OCI-M1 (cell line): ENCODE measurements at regions not wholly inside any gene's neighbourhood (a gene's known extent, or its start where the extent isn't known, plus 50 kb on each side); places are given as distances from the start of the nearest gene placed in this dataset.

ENCODE experiments used
- DNase-seq: peaks from one replicate; lab custom pipeline; 2025; lab: John Stamatoyannopoulos, UW

DNA sequence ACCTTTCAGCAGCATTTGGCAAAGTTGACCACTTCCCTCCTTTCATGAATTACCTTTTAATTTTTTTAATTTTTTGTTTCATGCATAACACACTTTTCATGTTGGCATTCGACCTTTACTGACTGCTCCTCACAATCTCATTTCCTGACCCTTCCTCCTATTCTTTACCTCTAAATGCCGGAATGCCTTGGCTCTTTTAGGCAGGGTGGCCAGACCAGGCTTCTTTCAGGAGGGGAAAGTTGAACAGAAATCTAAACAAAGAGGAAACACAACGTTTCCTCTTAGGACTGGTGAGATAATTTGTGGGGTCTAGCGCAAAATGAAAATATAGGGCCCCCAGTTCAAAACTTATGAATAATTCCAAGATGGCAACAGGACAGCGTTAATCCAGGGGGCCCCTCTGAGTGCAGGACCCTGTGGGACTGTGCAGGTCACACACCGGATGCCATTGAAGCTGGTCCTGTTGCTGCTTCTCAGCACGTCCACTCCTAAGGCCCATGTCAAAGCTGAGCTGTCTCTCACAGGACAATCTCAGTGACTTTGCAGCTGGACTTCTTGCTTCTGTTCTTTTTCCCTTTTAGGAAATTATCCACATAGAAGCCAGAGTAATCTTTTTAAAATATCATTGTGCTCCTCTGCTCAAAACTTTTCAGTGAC lies 313.8 kb downstream of the HDGFL1 start:
- no peak for DNase-seq

DNA sequence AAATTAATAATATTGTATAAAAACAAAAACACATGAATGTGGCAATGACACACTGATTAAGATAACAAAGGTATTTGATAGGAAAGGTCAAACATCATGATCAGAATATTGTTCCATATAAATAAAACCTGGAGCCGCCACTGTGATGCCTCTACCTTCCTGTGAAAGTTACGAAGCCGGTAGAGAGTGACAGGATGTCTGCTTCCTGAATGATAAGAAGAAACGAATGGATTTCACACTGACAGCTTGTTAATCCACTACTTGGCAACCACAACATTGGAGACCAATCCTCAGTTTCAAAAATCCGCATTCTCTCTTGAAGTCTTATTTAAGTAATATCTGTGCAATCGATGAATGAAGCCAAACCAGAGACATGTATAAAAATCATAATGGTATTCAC lies 315.1 kb downstream of the HDGFL1 start:
- peak; percentile 33 for DNase-seq

DNA sequence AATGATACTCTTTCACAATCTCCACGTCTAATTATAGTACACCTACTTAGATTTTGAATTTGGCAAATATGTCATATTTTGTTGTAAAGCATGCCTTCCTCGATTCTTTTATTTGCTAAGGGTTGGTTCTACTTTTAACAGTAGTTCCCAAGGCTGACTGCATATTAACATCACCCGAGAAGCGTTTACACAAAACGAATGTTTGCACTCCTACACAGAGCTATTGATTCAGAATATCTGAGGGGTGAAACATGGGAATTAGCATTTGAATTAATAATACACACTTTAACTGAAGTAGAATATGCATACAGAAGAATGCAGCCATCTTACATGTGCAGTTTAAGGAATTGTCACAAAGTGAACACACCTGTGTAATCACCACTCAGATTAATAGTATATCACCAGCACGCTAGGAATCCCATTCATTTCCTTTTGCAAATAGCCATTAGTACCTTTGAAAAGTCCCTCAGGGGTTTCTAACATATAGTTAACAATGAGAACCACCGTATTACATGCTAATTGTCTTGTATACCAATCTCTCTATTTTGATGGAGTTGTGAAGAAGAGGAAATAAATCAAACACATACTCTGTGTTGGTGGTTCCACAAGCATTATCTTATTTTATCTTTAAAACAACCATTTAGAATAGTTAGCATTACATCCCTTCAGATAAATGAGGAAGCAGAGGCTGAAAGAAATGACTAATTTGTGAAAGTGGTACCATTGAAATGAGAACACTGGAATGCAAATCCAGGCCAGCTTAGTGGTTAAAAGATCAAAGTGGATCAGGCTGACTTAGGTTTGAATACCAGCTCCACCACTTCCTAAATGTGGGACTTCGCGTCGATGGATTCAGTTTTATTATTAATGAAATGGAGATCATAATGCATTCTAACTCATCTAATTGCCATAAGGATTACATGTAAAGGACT lies 317.6 kb downstream of the HDGFL1 start:
- DNase-seq, result no peak

GRCh38 chr6:22888163-22888752 lies 318.9 kb downstream of the HDGFL1 start:
- no peak for DNase-seq

GRCh38 chr6:22891934-22892333 lies 322.6 kb downstream of the HDGFL1 start:
- no peak for DNase-seq

DNA sequence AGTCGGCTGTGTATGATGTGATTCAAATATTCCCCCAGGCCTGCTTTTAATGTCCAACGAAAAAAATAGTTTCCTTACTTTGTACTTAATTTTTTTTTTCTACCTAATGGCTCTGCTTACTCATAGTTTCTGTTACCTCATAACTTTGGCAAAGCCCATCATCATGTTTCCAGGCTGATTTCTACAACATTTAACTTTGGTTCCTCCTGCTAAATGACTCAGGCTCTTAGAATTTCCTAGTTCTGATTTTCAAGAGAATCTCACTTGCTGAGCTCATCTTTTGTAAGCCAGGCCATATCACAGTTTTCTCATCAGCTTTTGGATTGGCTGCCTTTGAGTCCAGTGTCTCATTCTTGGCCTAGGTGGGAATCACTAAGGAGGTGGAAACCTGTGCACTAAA lies 323.1 kb downstream of the HDGFL1 start:
- peak; percentile 55 for DNase-seq

DNA sequence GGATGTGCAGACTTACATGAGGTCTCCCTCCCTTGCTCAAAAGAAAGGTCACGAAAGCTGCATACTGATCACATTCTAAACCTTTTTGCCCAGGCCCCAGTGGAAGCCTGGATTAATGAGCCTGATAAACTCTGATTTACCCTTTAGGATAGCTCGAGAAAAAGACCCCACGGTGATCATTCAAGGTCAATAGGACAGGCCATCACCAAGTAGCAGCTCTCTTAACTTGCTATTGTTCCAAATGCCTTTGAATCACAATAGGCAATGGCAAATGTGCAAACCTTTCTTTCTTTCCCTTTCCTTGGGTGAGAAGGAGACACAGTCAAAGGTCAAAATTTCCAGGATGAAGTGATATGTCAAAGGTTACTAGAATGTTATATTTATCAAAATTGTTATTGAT lies 327.3 kb downstream of the HDGFL1 start:
- no peak for DNase-seq

DNA sequence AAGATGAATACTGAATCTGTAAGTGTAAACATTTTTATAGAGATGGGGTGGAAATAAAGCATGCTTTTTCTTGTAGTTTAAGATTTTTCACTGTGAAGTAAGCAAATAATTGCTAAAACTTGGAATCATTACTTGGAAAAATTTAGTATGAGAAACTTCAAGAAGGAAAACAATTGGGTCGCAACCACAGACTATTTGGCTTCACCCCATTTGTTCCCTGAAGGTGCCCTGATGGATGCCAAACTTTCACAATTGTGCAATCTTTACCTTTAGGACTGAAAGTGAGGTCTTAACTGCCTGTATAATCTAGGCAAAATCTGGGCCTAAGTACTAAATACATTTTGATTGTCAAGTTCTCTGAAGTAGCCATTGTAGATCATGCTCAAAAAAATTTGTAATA lies 330.1 kb downstream of the HDGFL1 start:
- DNase-seq, result no peak

GRCh38 chr6:22903826-22904225 lies 334.5 kb downstream of the HDGFL1 start:
- no peak for DNase-seq

GRCh38 chr6:22904431-22904830 lies 335.1 kb downstream of the HDGFL1 start:
- no peak for DNase-seq

DNA sequence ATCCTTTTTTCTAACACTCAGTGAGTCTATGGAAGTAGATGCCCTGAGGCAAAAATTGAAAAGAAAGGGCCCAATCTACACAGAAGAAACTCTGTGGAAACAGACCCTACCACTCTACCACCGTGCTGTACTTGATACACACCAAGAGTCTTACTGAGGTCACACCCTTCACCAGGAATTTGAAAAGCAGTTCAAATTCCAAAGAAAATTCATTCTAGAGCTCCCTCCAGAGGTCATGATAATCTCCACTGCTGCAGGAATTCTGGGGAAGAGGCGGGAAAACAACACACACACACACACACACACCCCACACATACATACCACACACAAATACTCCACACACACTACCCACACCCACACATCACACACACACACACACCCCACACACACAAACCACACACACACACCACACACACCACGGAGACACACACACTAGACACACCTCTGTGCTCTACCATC lies 336.8 kb downstream of the HDGFL1 start:
- DNase-seq, result peak; percentile 21

DNA sequence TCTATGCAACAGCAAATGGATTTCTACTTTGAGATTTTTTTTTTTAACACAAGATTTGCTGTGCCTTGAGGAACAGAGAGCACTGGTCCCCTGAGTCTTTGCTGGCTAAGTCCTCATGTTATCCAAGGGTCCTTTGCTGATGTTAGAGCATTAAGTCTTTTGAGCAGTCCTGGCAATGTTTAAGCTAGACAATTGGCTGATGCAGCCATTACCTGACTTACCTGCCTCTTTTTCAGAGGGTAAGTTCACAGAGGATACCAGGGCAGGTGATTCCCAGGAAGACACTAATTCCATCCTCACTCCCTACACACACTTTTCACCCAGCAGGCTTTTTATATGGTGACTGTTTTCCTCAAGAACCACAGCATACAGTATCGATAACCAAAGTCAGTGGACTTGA lies 337.7 kb downstream of the HDGFL1 start:
- no peak for DNase-seq

GRCh38 chr6:22910370-22910769 lies 341.0 kb downstream of the HDGFL1 start:
- DNase-seq, result no peak

GRCh38 chr6:22913612-22914011 lies 344.2 kb downstream of the HDGFL1 start:
- DNase-seq, result no peak

- no peak for DNase-seq
Observed at GRCh38 chr6:22917344-22917743, 348.0 kb downstream of the HDGFL1 start.

DNA sequence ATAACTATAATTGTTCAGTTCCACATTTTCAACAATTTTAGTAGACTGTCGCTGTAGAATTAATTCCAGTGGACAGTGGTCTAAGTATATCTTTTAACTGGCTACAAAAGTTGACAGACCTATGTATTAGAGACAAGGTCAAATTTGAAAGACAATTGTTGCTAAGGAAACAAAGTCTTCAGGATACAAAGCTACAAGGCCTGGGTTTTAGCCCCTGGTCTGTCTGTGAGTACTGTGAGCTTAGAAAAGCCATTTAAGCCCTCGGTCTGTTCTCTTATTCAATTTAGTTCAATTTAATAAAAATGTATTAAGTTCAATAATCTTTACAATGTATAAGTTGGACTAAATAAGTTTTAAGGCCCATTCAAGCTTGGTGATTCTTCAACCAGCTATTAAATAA lies 352.5 kb downstream of the HDGFL1 start:
- DNase-seq, result no peak

DNA sequence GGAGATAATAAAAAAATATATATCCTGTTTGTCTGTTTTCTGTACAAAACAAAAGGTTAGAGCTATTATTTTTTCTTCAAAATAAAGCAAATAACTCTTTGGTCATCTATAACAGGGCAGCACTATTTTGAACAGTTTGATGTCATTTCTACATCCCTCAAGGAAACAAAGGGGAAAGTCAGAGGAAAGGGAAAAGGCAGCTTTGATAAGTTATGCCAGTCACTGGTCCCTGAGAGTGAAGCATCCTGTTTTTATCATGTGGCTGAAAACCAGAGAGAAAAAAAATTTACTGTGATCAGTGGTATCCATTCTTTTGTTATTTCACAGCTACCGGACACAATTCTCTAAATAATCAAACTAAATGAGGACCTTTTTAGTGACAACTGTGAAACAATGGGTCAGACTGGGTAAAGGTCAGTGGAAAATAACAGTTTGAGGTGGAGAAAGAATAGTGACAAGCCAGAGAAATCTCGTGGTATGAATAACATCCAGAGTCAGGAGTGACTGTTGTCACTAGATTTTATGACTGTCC lies 356.0 kb downstream of the HDGFL1 start:
- DNase-seq, result no peak

DNA sequence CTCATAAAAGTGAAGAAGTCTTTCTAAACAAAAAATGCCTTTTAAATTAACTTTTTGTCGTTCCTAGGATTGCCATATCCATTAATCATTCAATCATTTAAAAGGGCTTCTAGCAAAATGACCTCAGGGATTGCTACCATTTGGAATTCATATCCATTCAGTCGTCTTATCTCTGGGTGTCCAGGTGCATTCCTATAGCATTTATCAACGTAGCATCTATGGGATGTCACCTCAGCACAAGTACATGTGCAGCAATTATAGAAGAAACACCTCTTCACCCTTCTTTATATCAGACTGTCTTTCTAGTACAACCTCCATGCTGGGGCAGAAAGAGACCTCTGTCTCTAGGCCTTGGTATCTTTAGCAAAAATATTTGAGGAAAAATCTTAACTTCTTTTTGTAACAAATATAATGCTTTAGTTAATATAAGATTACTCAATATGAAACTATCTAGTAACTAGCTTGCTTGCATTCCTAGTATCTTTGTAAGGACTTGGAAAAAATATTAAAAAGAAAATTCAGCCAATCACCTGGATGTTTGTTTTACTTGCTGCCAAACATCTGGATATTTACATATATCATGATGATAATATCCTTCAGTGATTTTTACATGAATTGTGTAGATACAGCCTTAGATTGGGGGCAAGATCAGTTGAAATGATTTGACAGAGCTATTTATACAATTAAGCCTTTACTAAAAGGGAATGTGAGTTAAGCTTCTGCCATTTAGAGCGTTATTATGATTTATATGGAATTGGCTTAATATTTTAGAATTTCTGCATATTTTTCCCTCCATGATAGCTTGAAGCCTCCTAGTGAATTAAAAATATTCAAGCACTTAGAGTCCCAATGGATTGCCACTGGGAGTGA lies 356.8 kb downstream of the HDGFL1 start:
- DNase-seq, result no peak

DNA sequence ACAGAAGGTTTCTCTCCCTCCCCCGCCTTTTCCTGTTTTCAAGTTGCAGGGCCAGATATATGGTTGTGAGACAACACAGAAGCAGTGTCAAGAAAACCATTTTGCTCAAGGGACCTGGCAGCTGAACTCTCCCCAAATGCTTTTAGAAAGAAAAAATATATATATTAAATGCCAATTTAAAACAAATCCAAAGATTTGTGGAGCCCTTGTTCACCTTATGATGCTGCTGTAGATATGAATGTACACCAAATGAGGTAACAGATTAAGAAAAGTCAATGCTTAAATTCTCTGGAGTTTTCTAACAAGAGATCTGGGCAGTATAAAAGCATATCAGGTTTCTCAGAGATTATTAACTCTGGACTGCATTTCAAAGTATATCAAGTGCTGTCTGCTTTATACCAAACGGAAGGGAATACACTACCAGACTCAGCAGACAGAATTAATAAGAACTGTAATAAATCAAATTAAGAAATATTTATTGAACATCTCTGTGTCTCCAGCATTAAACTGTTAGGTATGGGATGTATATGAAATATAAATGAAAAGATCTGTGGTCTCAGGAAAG lies 357.5 kb downstream of the HDGFL1 start:
- no peak for DNase-seq

DNA sequence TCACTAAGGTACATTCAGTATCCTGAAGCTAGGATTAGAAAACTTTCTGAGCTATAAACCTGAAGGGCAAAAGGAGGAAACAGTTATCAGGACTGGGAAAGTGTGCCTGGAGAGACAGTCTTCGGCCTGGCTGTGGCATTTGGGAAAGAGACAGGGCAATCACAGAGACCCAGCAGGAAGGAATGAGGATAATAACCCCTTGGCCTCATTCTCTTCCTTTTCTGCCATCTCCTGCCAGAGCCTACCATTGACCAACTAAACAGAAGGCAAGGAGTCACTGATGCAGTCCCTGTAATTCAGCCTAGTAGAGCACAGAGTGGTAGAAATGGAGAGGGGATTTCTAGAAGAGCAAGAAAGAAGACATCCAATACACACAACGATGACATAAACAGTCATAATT lies 359.4 kb downstream of the HDGFL1 start:
- DNase-seq, result no peak

DNA sequence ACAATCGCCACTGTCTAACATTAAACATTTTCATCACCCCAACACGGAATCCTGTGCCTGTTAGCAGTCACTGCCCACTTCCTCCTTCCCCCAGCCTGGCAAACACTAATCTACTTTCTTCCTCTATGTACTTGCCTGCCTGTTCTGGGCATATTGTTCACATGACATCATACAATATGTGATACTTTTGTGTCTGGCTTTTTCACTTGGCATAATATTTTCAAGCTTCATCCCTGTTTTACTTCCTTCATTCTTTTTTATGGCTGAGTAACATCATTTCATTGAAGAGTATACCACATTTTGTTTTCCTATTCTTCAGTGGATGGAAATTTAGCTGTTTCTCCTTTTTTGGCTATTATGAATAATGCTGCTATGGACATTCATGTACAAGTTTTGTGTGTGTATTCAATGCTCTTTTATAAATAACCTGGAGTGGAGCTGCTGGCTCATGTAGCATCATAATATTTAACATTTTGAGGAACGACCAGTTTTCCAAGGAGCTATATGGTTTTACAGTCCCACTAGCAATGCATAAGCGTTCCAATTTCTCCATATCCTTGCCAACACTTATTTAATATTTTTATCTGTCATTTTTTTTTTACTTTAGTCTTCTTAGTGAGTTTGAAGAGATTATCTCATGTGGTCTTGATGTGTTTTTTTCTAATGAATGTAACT lies 360.1 kb downstream of the HDGFL1 start:
- peak; percentile 29 for DNase-seq
